Right cardiac atrium (tissue), 5 donors: ENCODE measurements at regions not wholly inside any gene's neighbourhood (a gene's known extent, or its start where the extent isn't known, plus 50 kb on each side); places are given as distances from the start of the nearest gene placed in this dataset.

Source experiments
- ATAC-seq, 2 donors: fragments of 200-7000 bp; cut with Tn5 transposase; one replicate each; pipeline versions ENCODE4 v1.8.0 to v1.9.1; 2020; ENCODE audit warnings: moderate library complexity in 2 of 2, mild to moderate bottlenecking in 1 of 2
- DNase-seq, 3 donors: peaks; one replicate each; pipeline ENCODE4 v3.0.0-alpha.2; 2020
- H3K27ac ChIP-seq: one replicate; pipeline ENCODE4 v1.5.1; 2013; ENCODE audit warnings: mild to moderate bottlenecking, low read length, control low read depth, moderate library complexity
- H3K27me3 ChIP-seq: one replicate; pipeline ENCODE4 v1.6.1; 2013; ENCODE audit not compliant: control insufficient read depth, insufficient read depth
- H3K4me1 ChIP-seq: one replicate; pipeline ENCODE4 v1.6.1; 2013; ENCODE audit warnings: low read length; ENCODE audit not compliant: control insufficient read depth, insufficient read depth
- H3K4me3 ChIP-seq: one replicate; pipeline ENCODE4 v1.5.1; 2013; ENCODE audit warnings: low read length, control low read depth
- H3K9me3 ChIP-seq: one replicate; pipeline ENCODE4 v1.6.1; 2013; ENCODE audit warnings: low read length; ENCODE audit not compliant: control insufficient read depth
- WGBS: extraction: QIAGEN DNeasy Blood & Tissue Kit; methylation state at CpG from one replicate; pipeline ENCODE4 v1.1.7; 2013; 5-methylcytosine and 5-hydroxymethylcytosine counted together
- intact Hi-C, 4 donors: fragments of 100-400 bp; cut with DNase I; formaldehyde crosslinking; loops; one replicate each; pipeline versions ENCODE4 v1.11.0 to v1.14.0; 2022 to 2023
- donor health status: healthy with polysubstance abuse.
- donor health status: DM: no; HTN: yes; CAD: no.
- donor health status: DM: no; HTN: no; CAD: no.
- donor health status: DM: no; HTN: yes; CAD: no; lungs with severe emphysema.
- donor health status: DM: yes; HTN: yes; CAD: no.

DNA sequence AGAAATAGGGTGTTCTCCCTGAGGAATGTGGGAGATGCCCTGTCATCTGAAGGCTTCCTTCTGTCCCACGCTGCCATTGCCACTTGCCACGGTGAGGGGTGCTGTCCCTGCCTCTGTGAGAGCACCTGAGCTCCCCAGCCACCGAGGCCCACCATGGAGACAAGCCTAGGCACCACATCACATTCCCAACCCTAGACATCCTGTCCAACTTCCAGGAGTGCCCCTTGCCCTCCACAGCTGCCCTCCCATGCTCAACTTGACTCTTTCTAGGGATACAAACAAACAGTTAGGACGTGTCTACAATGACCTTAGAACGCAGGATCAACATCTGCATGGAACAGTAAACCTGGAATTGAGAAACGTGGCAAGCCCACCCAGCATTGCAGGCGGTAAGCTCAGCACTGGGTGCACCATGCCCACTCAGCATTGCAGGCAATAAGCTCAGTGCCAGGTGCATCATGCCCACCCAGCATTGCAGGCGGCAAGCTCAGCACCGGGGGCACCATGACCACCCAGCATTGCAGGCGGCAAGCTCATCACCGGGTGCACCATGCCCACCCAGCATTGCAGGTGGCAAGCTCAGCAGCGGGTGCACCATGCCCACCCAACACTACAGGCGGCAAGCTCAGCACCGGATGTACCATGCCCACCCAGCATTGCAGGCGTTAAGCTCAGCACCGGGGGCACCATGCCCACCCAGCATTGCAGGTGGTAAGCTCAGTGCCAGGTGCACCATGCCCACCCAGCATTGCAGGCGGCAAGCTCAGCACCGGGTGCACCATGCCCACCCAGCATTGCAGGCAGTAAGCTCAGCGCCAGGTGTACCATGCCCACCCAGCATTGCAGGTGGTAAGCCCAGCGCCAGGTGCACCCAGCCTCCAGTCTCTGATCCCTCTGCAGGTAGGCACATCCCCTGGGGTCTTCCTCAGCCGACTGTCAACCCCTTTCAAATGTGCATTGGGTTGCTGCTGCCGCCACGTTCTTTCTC, 1463.9 kb downstream of the TBC1D22A start:
- Histone ChIP-seq H3K27me3 (no peaks in the 10 kb centered on the region), H3K9me3 (no peaks in the 10 kb centered on the region), H3K27ac (no peak overlapping the region), H3K4me3 (no peak overlapping the region), H3K4me1 (no peaks in the 10 kb centered on the region)
- DNase-seq (no peak), ATAC-seq (no peak)
- 80% methylated on average over 23 of the region's 23 CpGs for WGBS
- intact Hi-C loops: no loop called here

DNA sequence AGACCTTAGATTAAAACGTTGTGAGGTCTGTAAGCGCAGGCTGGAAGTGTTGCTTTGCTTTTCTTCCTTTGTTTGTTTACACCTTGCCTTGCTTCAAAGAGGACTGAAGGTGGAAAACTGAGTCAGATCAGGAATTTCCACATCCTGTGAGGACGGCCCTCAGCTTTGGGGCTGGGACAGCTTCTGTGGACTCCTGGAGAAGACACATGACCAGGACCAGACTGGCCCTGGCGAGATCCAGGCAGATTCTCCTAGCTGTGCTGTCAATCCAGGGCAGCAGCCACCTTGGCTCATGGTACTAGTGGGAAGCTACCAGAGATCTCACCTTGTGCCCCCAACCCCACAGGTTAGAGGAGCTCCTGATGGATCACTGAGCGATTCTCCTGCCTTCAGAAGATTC, 1461.9 kb downstream of the TBC1D22A start:
- ATAC-seq (no peak), DNase-seq (no peak)
- 62% methylated on average over 5 of the region's 5 CpGs for WGBS
- no peak overlapping the region for H3K4me3 ChIP-seq
- intact Hi-C loops: no loop called here
- no peak overlapping the region for H3K27ac ChIP-seq
- no peaks in the 10 kb centered on the region for H3K9me3 ChIP-seq
- H3K4me1 ChIP-seq: no peaks in the 10 kb centered on the region
- H3K27me3 ChIP-seq: no peaks in the 10 kb centered on the region

DNA sequence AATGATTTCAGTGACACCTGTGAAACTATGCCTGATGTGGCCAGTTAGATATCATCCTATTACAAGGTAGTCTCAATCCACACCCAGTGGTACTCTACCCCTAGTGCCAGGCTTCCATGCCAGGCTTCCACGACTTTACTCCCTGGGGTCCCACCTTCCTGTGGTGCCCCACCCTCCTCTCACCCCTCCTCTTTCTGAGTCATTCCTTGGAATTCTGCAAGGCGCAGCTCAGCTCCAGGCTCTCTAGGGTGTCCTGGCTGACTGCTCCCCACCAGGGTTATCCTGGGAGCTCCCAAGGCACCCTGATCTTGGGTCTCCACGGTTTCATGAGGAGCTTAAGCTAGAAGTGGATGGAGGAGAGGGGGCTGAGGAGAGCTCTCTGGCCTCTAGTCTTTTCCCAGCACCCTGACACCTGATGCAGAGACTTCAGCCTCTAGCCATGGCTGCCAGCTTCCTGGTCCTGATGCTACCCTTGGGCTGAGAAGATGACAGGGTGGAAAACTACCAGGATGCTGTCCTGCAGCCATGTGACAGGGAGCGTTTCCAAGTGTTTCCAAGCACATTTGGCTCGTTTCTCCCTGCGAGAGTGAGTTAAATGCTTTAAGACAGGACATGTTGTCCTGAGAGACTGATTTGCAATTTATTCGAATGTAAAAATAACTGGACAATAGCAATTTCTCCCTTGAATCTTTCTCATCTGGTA, 1461.2 kb downstream of the TBC1D22A start:
- DNase-seq: no peak
- no peaks in the 10 kb centered on the region for H3K9me3 ChIP-seq
- WGBS: 63% methylated on average over 7 of the region's 7 CpGs
- H3K27me3 ChIP-seq: no peaks in the 10 kb centered on the region
- no peak for ATAC-seq
- H3K4me1 ChIP-seq: no peaks in the 10 kb centered on the region
- intact Hi-C loops: no loop called here
- no peak overlapping the region for H3K4me3 ChIP-seq
- H3K27ac ChIP-seq: no peak overlapping the region

DNA sequence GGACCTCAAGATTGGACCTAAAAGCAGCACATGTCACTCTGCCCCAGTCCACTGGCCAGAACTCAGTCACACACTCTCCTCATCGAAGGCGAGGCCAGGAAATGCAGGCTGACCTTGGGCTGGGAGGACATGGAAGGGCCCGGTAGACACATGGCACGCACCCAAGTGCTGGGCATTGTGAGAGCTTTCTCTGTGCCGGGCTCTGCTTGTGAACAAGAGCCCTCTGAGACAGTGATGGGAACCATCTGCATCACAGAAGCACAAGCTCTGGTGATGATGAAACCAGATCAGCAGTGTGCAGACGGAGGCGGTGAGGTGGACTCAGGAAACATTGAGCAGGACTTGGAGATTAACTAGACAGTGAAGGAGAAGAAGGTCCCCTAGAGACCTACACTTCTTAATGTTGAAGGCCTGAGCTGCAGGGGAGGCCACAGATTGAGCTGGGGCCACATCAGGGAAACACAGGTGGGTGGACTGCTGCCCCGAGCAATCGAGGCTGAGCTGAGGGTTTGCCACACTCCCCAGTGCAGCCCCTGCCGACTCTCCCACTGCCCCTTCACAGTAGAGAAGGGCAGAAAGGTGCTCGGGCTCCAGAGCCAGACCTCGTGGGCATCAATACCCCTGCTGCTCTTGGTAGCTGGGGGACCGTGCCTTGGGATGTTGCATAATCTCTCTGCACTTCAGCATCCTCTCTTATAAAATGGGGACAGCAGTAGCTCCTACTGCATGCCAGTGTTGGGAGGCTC, 1460.5 kb downstream of the TBC1D22A start:
- DNase-seq (no peak), ATAC-seq (no peak)
- Histone ChIP-seq H3K4me3 (no peak overlapping the region), H3K4me1 (no peaks in the 10 kb centered on the region), H3K27me3 (no peaks in the 10 kb centered on the region), H3K27ac (no peak overlapping the region), H3K9me3 (no peaks in the 10 kb centered on the region)
- intact Hi-C loops: no loop called here
- WGBS: 81% methylated on average over 13 of the region's 13 CpGs

DNA sequence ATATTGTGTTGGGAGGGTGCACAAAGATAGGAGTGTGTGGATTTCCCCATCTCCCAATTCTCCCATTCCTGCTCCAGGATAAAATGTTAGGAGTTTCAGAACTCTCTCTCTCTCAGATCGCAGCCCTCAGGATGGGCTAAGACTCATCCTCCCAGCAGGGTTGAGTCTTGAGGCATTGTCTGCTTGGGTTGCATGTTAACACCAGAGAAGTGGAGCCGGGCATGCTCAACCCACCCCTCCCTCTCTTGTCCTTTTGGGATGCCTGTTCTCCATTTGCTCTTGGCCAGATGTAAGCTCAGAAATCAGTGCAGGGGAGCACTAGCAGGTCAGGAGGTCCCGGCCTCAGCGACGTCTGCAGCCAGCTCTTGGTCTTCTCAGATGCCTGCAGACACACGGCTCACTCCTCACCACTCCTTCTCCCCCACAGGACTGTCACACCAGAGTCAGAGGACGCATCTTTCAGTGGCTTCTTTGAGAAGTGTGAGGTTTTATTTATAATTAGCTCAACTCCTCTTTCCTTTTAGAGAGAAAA, 1456.5 kb downstream of the TBC1D22A start:
- 36% methylated on average over 7 of the region's 7 CpGs for WGBS
- no peak for ATAC-seq
- intact Hi-C loops: loop anchor here in 2 of 4 donors (10.0 kb wide), 2 partner anchors 56 to 64 kb away; no protein-coding TSS in a partner anchor

DNA sequence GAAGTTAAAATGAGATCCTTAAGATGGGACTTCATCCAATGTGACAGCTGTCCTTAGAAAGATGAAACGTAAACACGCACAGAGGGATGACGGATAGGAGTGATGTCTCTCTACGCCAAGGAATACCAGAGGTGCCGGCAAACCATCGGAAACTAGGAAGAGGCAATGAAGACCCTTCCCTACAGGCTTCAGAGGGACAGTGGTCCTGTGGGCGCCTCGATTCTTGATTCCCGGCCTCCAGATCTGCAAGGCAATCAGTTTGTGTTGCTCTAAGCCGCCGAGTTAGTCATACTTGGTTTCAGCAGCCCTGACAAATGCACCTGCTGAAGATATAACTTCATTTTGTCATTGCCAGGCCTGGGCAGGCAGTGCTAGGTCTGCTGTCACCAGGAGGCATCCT, 1455.1 kb downstream of the TBC1D22A start:
- 91% methylated on average over 11 of the region's 11 CpGs for WGBS
- intact Hi-C loops: loop anchor here in 2 of 4 donors (10.0 kb wide), 2 partner anchors 57 to 63 kb away; no protein-coding TSS in a partner anchor
- ATAC-seq (no peak), DNase-seq (no peak)
- Histone ChIP-seq H3K27me3 (no peaks in the 10 kb centered on the region), H3K9me3 (no peaks in the 10 kb centered on the region), H3K27ac (no peak overlapping the region), H3K4me1 (no peaks in the 10 kb centered on the region), H3K4me3 (no peak overlapping the region)

More for the DNA sequence above, 1456.5 kb downstream of the TBC1D22A start:
- no peaks in the 10 kb centered on the region for H3K4me1 ChIP-seq
- no peaks in the 10 kb centered on the region for H3K9me3 ChIP-seq
- DNase-seq: no peak
- no peak overlapping the region for H3K27ac ChIP-seq
- no peak overlapping the region for H3K4me3 ChIP-seq
- H3K27me3 ChIP-seq: no peaks in the 10 kb centered on the region

DNA sequence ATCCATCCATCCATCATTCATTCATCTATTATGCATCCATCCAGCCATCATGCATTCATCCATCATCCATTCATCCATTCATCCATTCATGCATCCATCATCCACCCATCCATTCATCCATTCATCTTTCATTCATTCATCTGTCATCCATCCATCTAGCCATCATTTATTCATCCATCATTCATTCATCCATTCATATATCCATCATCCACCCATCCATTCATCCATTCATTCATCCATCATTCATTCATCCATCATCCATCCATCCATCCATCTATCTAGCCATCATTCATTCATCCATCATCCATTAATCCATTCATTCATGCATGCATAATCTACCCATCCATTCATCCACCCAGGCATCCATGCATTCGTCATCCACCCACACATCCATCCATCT, 1450.3 kb downstream of the TBC1D22A start:
- WGBS: 78% methylated on average over 1 of the region's 1 CpG

DNA sequence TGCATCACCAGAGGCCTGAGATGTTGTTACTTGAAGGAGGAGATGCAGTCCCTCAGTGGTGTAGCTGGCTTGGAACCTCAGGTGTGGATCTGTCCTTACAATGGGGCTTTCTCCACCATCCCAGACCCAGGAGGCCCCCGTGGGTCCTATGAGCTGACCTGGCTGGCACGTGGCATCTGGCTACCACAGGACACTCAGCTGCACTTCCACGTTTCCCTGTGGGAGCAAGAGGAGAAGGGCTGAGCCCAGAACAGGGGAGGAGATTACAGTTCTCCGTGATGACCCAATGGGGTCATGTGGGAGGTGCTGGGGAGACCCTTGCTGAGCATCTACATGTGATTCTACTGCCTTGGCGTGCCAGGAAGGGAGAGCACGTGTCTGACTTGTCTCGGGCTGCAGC, 1448.4 kb downstream of the TBC1D22A start:
- no peaks in the 10 kb centered on the region for H3K9me3 ChIP-seq
- 52% methylated on average over 7 of the region's 7 CpGs for WGBS
- no peak for DNase-seq
- H3K27ac ChIP-seq: no peak overlapping the region
- no peaks in the 10 kb centered on the region for H3K4me1 ChIP-seq
- no peak overlapping the region for H3K4me3 ChIP-seq
- intact Hi-C loops: loop anchor here in 2 of 4 donors (10.0 kb wide), 2 partner anchors 56 to 64 kb away; no protein-coding TSS in a partner anchor
- no peaks in the 10 kb centered on the region for H3K27me3 ChIP-seq
- ATAC-seq: no peak

More for the DNA sequence above, 1450.3 kb downstream of the TBC1D22A start:
- no peak overlapping the region for H3K4me3 ChIP-seq
- no peaks in the 10 kb centered on the region for H3K27me3 ChIP-seq
- DNase-seq: no peak
- H3K27ac ChIP-seq: no peak overlapping the region
- no peak for ATAC-seq
- no peaks in the 10 kb centered on the region for H3K9me3 ChIP-seq
- H3K4me1 ChIP-seq: no peaks in the 10 kb centered on the region
- intact Hi-C loops: loop anchor here in 2 of 4 donors (10.0 kb wide), 2 partner anchors 58 to 62 kb away; no protein-coding TSS in a partner anchor

DNA sequence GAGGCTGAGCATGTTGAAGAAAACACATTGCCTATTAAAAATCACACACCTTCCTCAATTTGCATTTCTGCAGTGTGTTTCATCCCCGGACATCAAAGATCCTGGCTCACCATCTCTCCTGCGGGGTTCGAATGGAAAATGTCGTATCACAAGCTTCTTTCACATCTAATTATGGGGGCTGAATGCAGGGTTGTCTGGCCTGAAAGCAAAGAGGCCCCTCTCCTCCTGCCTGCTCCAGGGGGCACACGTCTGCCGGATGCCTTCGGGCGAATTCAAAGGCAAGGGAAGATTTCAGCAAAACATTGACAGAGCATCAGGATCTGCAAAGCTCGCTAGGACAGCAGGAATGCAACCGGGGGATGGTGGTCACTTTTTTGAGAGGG, 1447.7 kb downstream of the TBC1D22A start:
- ATAC-seq: no peak

DNA sequence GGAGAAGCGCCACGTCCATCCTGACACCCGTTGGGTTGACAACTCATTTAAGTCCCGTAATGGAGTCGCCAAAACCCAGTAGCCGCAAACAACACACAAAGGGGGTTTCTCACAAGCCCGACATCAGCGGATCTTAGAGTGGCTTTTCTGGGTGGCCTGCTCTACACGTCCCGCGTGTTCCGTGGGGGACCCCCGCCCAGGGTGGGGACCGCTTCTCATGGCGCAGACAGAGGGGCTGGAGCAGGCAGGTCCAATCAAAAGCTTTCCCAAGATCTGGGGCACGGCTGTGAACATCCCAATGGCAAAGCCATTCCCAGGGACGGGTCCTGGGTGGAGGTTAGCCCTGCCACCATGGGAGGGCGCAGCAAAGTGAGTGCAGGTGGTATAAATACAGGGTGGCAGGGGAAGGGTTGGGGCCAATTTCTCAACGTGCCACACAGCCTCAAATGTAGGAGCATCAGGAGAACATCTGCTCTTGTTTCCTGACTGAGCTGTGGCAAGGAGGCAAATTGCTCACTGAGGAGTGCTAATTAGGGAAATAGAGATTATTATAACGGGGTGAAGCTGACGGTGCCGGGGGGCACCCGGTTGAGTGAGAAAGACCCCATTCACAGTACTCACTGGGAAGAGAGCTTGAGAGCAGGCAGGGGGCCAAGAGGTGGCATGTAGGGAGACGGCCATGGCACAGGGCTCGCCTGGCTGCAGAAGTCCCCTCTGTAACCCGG, 1447.2 kb downstream of the TBC1D22A start:
- 80% methylated on average over 26 of the region's 26 CpGs for WGBS
- no peak for DNase-seq

More for the DNA sequence above, 1447.7 kb downstream of the TBC1D22A start:
- H3K4me3 ChIP-seq: no peak overlapping the region
- H3K4me1 ChIP-seq: no peaks in the 10 kb centered on the region
- 41% methylated on average over 10 of the region's 10 CpGs for WGBS
- no peaks in the 10 kb centered on the region for H3K9me3 ChIP-seq
- no peaks in the 10 kb centered on the region for H3K27me3 ChIP-seq
- intact Hi-C loops: loop anchor here in 2 of 4 donors (10.0 kb wide), 2 partner anchors 55 to 65 kb away; no protein-coding TSS in a partner anchor
- no peak overlapping the region for H3K27ac ChIP-seq
- no peak for DNase-seq

More for the DNA sequence above, 1447.2 kb downstream of the TBC1D22A start:
- intact Hi-C loops: loop anchor here in 2 of 4 donors (10.0 kb wide), 2 partner anchors 55 to 65 kb away; no protein-coding TSS in a partner anchor
- H3K27ac ChIP-seq: no peak overlapping the region
- no peaks in the 10 kb centered on the region for H3K9me3 ChIP-seq
- H3K4me1 ChIP-seq: no peaks in the 10 kb centered on the region
- H3K4me3 ChIP-seq: no peak overlapping the region
- no peaks in the 10 kb centered on the region for H3K27me3 ChIP-seq
- ATAC-seq: no peak
